ENCODE measurements at regions not wholly inside any gene's neighbourhood (a gene's known extent, or its start where the extent isn't known, plus 50 kb on each side); places are given as distances from the start of the nearest gene placed in this dataset.

DNA sequence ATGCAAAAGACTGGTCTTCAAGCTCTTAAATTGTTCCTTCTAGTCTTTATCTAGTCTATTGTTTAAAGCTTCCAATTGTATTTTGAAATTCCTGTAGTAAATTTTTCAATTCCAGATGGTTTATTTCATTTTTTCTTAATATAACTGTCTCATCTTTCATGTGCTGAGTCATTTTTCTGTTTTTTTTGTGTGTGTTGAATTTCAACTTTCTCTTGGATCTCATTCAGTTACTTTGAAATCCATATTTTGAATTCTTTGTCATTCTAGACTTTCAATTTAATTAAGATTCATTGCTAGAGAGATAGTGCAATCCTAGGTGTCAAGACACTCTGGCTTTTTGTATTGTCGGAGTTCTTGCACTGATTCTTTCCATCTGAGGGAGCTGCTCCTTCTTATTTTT, 128.0 kb upstream of the PRKG2 start:
- TF ChIP-seq, protein P1, sequence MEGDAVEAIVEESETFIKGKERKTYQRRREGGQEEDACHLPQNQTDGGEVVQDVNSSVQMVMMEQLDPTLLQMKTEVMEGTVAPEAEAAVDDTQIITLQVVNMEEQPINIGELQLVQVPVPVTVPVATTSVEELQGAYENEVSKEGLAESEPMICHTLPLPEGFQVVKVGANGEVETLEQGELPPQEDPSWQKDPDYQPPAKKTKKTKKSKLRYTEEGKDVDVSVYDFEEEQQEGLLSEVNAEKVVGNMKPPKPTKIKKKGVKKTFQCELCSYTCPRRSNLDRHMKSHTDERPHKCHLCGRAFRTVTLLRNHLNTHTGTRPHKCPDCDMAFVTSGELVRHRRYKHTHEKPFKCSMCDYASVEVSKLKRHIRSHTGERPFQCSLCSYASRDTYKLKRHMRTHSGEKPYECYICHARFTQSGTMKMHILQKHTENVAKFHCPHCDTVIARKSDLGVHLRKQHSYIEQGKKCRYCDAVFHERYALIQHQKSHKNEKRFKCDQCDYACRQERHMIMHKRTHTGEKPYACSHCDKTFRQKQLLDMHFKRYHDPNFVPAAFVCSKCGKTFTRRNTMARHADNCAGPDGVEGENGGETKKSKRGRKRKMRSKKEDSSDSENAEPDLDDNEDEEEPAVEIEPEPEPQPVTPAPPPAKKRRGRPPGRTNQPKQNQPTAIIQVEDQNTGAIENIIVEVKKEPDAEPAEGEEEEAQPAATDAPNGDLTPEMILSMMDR (IDR thresholded peaks at IDR 0.05) = no peak
- no peak for TF ChIP-seq POLR2AphosphoS5 (IDR thresholded peaks at IDR 0.05)
